Activated CD4-positive, alpha-beta T cell treated with anti-CD3 and anti-CD28 coated beads, Interleukin-10, Interleukin-2, amounts not matched to agents 100 ng/mL and 50 ng/mL, durations not matched to agents 16 hours and 8 hours (primary cell): ENCODE measurements at regions not wholly inside any gene's neighbourhood (a gene's known extent, or its start where the extent isn't known, plus 50 kb on each side); places are given as distances from the start of the nearest gene placed in this dataset.

Experiments
- DNase-seq: peaks from one replicate; pipeline ENCODE4 v3.0.0-alpha.2; 2020

- no peak for DNase-seq
Measured at GRCh38 chr7:49255054-49255453, 330.7 kb downstream of the CDC14C start.

GRCh38 chr7:49260538-49260937 is 336.2 kb downstream of the CDC14C start:
- DNase-seq: no peak

- no peak for DNase-seq
Measured at GRCh38 chr7:49261928-49262327, 337.6 kb downstream of the CDC14C start.

GRCh38 chr7:49264530-49264929 is 340.2 kb downstream of the CDC14C start:
- no peak for DNase-seq

GRCh38 chr7:49273897-49274296 is 349.6 kb downstream of the CDC14C start:
- no peak for DNase-seq

GRCh38 chr7:49279891-49280290 is 355.5 kb downstream of the CDC14C start:
- no peak for DNase-seq

- DNase-seq: no peak
Measured at GRCh38 chr7:49287653-49288052, 363.3 kb downstream of the CDC14C start.

- DNase-seq: no peak
Measured at GRCh38 chr7:49294611-49295010, 370.3 kb downstream of the CDC14C start.

- DNase-seq: no peak
Measured at GRCh38 chr7:49295146-49295545, 370.8 kb downstream of the CDC14C start.

GRCh38 chr7:49297958-49298357 is 373.6 kb downstream of the CDC14C start:
- DNase-seq: no peak

GRCh38 chr7:49308787-49309186 is 384.4 kb downstream of the CDC14C start:
- no peak for DNase-seq

- DNase-seq: no peak
Measured at GRCh38 chr7:49320083-49320482, 395.7 kb downstream of the CDC14C start.

GRCh38 chr7:49321843-49322242 is 397.5 kb downstream of the CDC14C start:
- DNase-seq: no peak

GRCh38 chr7:49322476-49322875 is 398.1 kb downstream of the CDC14C start:
- DNase-seq: no peak

GRCh38 chr7:49324040-49324439 is 399.7 kb downstream of the CDC14C start:
- no peak for DNase-seq

GRCh38 chr7:49324707-49325106 is 400.4 kb downstream of the CDC14C start:
- DNase-seq: no peak

GRCh38 chr7:49325571-49325970 is 401.2 kb downstream of the CDC14C start:
- DNase-seq: no peak

GRCh38 chr7:49327155-49327554 is 402.8 kb downstream of the CDC14C start:
- no peak for DNase-seq

- no peak for DNase-seq
Measured at GRCh38 chr7:49333180-49333881, 409.0 kb downstream of the CDC14C start.

GRCh38 chr7:49341849-49342248 is 417.5 kb downstream of the CDC14C start:
- DNase-seq: no peak

- no peak for DNase-seq
Measured at GRCh38 chr7:49344556-49344955, 420.2 kb downstream of the CDC14C start.

GRCh38 chr7:49346195-49346899 is 422.0 kb downstream of the CDC14C start:
- no peak for DNase-seq

- DNase-seq: no peak
Measured at GRCh38 chr7:49367072-49367471, 406.4 kb upstream of the VWC2 start.

- no peak for DNase-seq
Measured at GRCh38 chr7:49371771-49372170, 401.7 kb upstream of the VWC2 start.
